ENCODE measurements at regions not wholly inside any gene's neighbourhood (a gene's known extent, or its start where the extent isn't known, plus 50 kb on each side); places are given as distances from the start of the nearest gene placed in this dataset.

DNA sequence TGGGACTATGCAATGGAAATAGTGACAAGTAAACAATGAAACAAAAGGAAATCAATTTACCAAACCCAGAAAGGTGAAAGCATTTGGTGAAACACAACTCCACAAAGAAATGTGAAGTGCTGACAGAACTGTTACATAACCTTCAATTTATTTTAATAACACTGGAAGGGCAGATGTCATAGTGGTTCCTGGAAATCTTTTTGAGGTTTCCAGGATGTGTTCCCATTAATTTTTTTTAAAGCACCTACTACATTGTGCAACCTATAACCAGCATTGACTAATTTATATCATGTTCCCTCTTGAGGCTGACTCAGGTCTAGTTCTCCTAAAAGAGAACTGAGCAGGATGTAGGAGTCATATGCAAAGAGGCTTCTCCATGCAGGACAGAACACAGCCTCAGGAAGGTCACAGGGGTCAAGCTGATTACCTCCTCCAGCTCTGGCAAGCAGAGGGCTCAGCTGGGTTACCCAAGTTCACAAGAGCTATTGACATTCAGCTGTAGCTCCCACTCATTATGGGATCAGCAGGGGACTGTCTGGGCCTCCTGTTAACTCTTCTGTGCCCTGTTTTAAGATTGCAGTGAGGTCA is 157.1 kb upstream of the NRIP1 start (continued):
- TF ChIP-seq BRF2 (CRISPR knock-in tag; IDR thresholded peaks at IDR 0.05) (no peak), ZBTB40 (IDR thresholded peaks at IDR 0.05) (no peak), ZBTB40 (CRISPR knock-in tag; IDR thresholded peaks at IDR 0.05) (0 out of 2 replicates have a peak, but pooled peaks have one; percentile 34), ZNF354B (CRISPR knock-in tag; IDR thresholded peaks at IDR 0.05) (no peak), ZNF781 (CRISPR knock-in tag; IDR thresholded peaks at IDR 0.05; ENCODE audit: borderline replicate concordance, not compliant biosample characterization) (no peak), CREB3 (CRISPR knock-in tag; IDR thresholded peaks at IDR 0.05) (no peak), SIX4 (CRISPR knock-in tag; IDR thresholded peaks at IDR 0.05) (peak; percentile 57), ASH2L (IDR thresholded peaks at IDR 0.05; ENCODE audit: insufficient read length, low read depth, low read length) (peak; percentile 52), ZNF430 (CRISPR knock-in tag; IDR thresholded peaks at IDR 0.05) (no peak), PHF8 (CRISPR knock-in tag; IDR thresholded peaks at IDR 0.05) (0 out of 2 replicates have a peak, but pooled peaks have one; percentile 13), ZNF296 (CRISPR knock-in tag; conservative IDR thresholded peaks at IDR 0.05) (no peak), ETV6 (CRISPR knock-in tag; conservative IDR thresholded peaks at IDR 0.05) (0 out of 2 replicates have a peak, but pooled peaks have one; percentile 32)
- TF ChIP-seq, protein P1, sequence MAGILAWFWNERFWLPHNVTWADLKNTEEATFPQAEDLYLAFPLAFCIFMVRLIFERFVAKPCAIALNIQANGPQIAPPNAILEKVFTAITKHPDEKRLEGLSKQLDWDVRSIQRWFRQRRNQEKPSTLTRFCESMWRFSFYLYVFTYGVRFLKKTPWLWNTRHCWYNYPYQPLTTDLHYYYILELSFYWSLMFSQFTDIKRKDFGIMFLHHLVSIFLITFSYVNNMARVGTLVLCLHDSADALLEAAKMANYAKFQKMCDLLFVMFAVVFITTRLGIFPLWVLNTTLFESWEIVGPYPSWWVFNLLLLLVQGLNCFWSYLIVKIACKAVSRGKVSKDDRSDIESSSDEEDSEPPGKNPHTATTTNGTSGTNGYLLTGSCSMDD (CRISPR knock-in tag; IDR thresholded peaks at IDR 0.05) = no peak
- TF ChIP-seq, protein P2, sequence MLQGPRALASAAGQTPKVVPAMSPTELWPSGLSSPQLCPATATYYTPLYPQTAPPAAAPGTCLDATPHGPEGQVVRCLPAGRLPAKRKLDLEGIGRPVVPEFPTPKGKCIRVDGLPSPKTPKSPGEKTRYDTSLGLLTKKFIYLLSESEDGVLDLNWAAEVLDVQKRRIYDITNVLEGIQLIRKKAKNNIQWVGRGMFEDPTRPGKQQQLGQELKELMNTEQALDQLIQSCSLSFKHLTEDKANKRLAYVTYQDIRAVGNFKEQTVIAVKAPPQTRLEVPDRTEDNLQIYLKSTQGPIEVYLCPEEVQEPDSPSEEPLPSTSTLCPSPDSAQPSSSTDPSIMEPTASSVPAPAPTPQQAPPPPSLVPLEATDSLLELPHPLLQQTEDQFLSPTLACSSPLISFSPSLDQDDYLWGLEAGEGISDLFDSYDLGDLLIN (CRISPR knock-in tag; IDR thresholded peaks at IDR 0.05; ENCODE audit: borderline replicate concordance) = no peak
